ENCODE measurements at regions not wholly inside any gene's neighbourhood (a gene's known extent, or its start where the extent isn't known, plus 50 kb on each side); places are given as distances from the start of the nearest gene placed in this dataset.

- Histone ChIP-seq H3K79me1 (ENCODE audit: low read depth, low read length) (no peaks in the 10 kb centered on the region), H3K56ac (replicated peaks; ENCODE audit: insufficient read length, low read depth, low read length) (no peak overlapping the region), H2BK120ac (replicated peaks; ENCODE audit: low read depth, low read length) (no peak overlapping the region), H3K79me2 (ENCODE audit: control insufficient read depth in 1 of 2, insufficient read depth in 2 of 2, low read length in 2 of 2) (no peaks in the 10 kb centered on the region), H3K4me3 (ENCODE audit: extremely low read depth in 1 of 4, insufficient read depth in 2 of 4, low read depth in 3 of 4, low read length in 4 of 4) (no peak overlapping the region), H3K36me3 (ENCODE audit: control insufficient read depth in 2 of 4, insufficient read depth in 4 of 4, low read length in 3 of 4) (no peaks in the 10 kb centered on the region), H2AK5ac (ENCODE audit: low read depth, low read length) (no peak overlapping the region), H3K27ac (ENCODE audit: low read depth, low read length) (no peak overlapping the region), H3K4me2 (ENCODE audit: insufficient read depth in 1 of 2, low read depth in 2 of 2, low read length in 2 of 2) (no peak overlapping the region), H3K4ac (replicated peaks; ENCODE audit: insufficient read length, low read depth, low read length) (no peak overlapping the region), H3K18ac (ENCODE audit: extremely low read depth, low read length) (no peak overlapping the region), H3K9ac (replicated peaks in 1 of 4; ENCODE audit: extremely low read depth in 1 of 4, low read depth in 3 of 4, low read length in 3 of 4) (no peak overlapping the region), H4K91ac (replicated peaks; ENCODE audit: insufficient read length, low read length) (no peak overlapping the region), H3K14ac (ENCODE audit: insufficient read length) (no peak overlapping the region), H2AFZ (ENCODE audit: low read length) (no peak overlapping the region), H2BK5ac (ENCODE audit: low read depth, low read length) (no peak overlapping the region), H4K8ac (ENCODE audit: extremely low read depth, insufficient read depth, low read length) (no peak overlapping the region), H4K20me1 (replicated peaks in 1 of 2; ENCODE audit: control insufficient read depth in 1 of 2, insufficient read depth in 2 of 2, low read length in 2 of 2) (no peaks in the 10 kb centered on the region), H4K5ac (ENCODE audit: insufficient read length, low read depth, low read length) (no peak overlapping the region), H3K9me3 (ENCODE audit: insufficient read depth in 2 of 2, low read depth in 1 of 2, low read length in 1 of 2) (no peaks in the 10 kb centered on the region), H3K23me2 (ENCODE audit: low read depth, low read length) (no peaks in the 10 kb centered on the region), H2BK15ac (ENCODE audit: low read length) (no peak overlapping the region), H2BK20ac (ENCODE audit: low read length) (no peak overlapping the region), H3K27me3 (replicated peaks in 1 of 4; ENCODE audit: control insufficient read depth in 3 of 4, extremely low read depth in 1 of 4, insufficient read depth in 3 of 4, low read length in 3 of 4) (no peaks in the 10 kb centered on the region), H3K23ac (ENCODE audit: insufficient read length) (no peak overlapping the region), H2BK12ac (ENCODE audit: low read depth, low read length) (no peak overlapping the region), H3K4me1 (replicated peaks in 1 of 4; ENCODE audit: control insufficient read depth in 3 of 4, insufficient read depth in 4 of 4, low read length in 3 of 4) (no peaks in the 10 kb centered on the region)
- POLR2A ChIA-PET (ENCODE audit: partially characterized antibody), result no interaction called here
- FAIRE-seq (no peak), DNase-seq (ENCODE audit: low read depth in 1 of 2, low spot score in 2 of 2) (no peak)
- WGBS, 2 experiments (ENCODE audit: extremely low coverage in 1 of 2, insufficient coverage in 1 of 2, insufficient read length in 1 of 2, insufficient replicate concordance in 2 of 2, low coverage in 1 of 2, low lambda C conversion rate in 2 of 2, missing lambda C conversion rate in 1 of 2), result 100% methylated on average over 5 of the region's 5 CpGs; no CpG with 5 or more reads in 1 of the 2 experiments
- CTCF ChIA-PET (ENCODE audit: partially characterized antibody), result interaction anchor here (0.7 to 6.7 kb wide), 2 partner anchors 10 to 36 kb away, joined by 3 to 53 read pairs; no protein-coding TSS in a partner anchor
- TF ChIP-seq YY1 (IDR thresholded peaks at IDR 0.05; ENCODE audit: low read depth, low read length), result no peak
- TF ChIP-seq MAX (IDR thresholded peaks at IDR 0.05), result no peak
- TF ChIP-seq BACH1 (IDR thresholded peaks at IDR 0.05; ENCODE audit: low read length), result no peak
- TF ChIP-seq ASH2L (IDR thresholded peaks at IDR 0.05; ENCODE audit: low read length), result no peak
- TF ChIP-seq ATF3 (IDR thresholded peaks at IDR 0.05; ENCODE audit: insufficient read depth, low read depth, low read length), result no peak
- no peak for TF ChIP-seq RBBP5 (IDR thresholded peaks at IDR 0.05; ENCODE audit: borderline replicate concordance, low read depth, low read length)
- no peak for TF ChIP-seq CTCF (IDR thresholded peaks at IDR 0.05; ENCODE audit: control extremely low read depth in 1 of 3, insufficient read depth in 1 of 3, low read depth in 1 of 3, low read length in 3 of 3)
- TF ChIP-seq RAD21 (IDR thresholded peaks at IDR 0.05 in 1 of 2, conservative IDR thresholded peaks at IDR 0.05 in 1 of 2; ENCODE audit: low read depth in 2 of 2, low read length in 2 of 2), result no peak
- no peak for TF ChIP-seq CTBP2 (IDR thresholded peaks at IDR 0.05; ENCODE audit: borderline replicate concordance, insufficient read depth, insufficient read length, low read length)
- TF ChIP-seq TCF12 (IDR thresholded peaks at IDR 0.05; ENCODE audit: low read depth, low read length), result no peak
- no peak for TF ChIP-seq EZH2 (IDR thresholded peaks at IDR 0.05; ENCODE audit: low read depth, low read length, severe bottlenecking)
These were observed 471.6 kb downstream of the SH2D4B start for GRCh38 chr10:81009296-81009695.
